Activated naive CD8-positive, alpha-beta T cell treated with anti-CD3 and anti-CD28 coated beads, Interleukin-2, amount 10 ng/mL, durations not matched to agents 7 days and 5 days (primary cell): ENCODE measurements at regions not wholly inside any gene's neighbourhood (a gene's known extent, or its start where the extent isn't known, plus 50 kb on each side); places are given as distances from the start of the nearest gene placed in this dataset.
"Not testable (repeated sequence)": the region's sequence is repeated elsewhere in the genome, so short reads cannot be mapped to it uniquely, and the experiment has no call there.

Experiments used
- ATAC-seq: fragments of 150-1000 bp; cut with Tn5 transposase; one replicate; pipeline ENCODE4 v1.10.0; 2021; ENCODE audit warnings: low read depth, moderate library complexity
- POLR2A ChIA-PET: fragments of 350-600 bp; sonication (Branson Sonifier 250); formaldehyde crosslinking; loops from one replicate; lab custom pipeline; 2021; ENCODE audit warnings: antibody characterized with exemption; lab: Charles Lee
- DNase-seq: peaks from one replicate; pipeline ENCODE4 v3.0.0; 2021
- H3K27ac Mint-ChIP-seq: one replicate; pipeline ENCODE4 v1.8.0; 2022; ENCODE audit warnings: mild to moderate bottlenecking, mixed read lengths
- H3K27me3 Mint-ChIP-seq: one replicate; pipeline ENCODE4 v1.8.0; 2022; ENCODE audit warnings: mild to moderate bottlenecking, moderate library complexity, mixed read lengths
- H3K36me3 Mint-ChIP-seq: one replicate; pipeline ENCODE4 v1.8.0; 2021; ENCODE audit warnings: mild to moderate bottlenecking, mixed read lengths
- H3K4me1 Mint-ChIP-seq: one replicate; pipeline ENCODE4 v1.8.0; 2021; ENCODE audit warnings: mixed read lengths
- H3K4me3 Mint-ChIP-seq: one replicate; pipeline ENCODE4 v1.8.0; 2022; ENCODE audit warnings: mild to moderate bottlenecking, moderate library complexity, mixed read lengths
- H3K9me3 Mint-ChIP-seq: one replicate; pipeline ENCODE4 v1.8.0; 2021; ENCODE audit warnings: mixed read lengths

GRCh38 chr10:32143302-32143847 is 87.2 kb upstream of the KIF5B start:
- H3K9me3 Mint-ChIP-seq: no peaks in the 10 kb centered on the region
- ATAC-seq (no peak), DNase-seq (no peak)
- peaks cover 3% of the 10 kb centered on the region for H3K27me3 Mint-ChIP-seq
- peaks cover 4% of the 10 kb centered on the region for H3K4me1 Mint-ChIP-seq
- H3K27ac Mint-ChIP-seq: no peak overlapping the region
- POLR2A ChIA-PET: no interaction called here
- no peaks in the 10 kb centered on the region for H3K36me3 Mint-ChIP-seq
- H3K4me3 Mint-ChIP-seq: no peak overlapping the region

GRCh38 chr10:32142646-32143045 is 86.4 kb upstream of the KIF5B start:
- H3K27me3 Mint-ChIP-seq: peaks cover 3% of the 10 kb centered on the region
- no peak overlapping the region for H3K4me3 Mint-ChIP-seq
- no peaks in the 10 kb centered on the region for H3K36me3 Mint-ChIP-seq
- H3K9me3 Mint-ChIP-seq: no peaks in the 10 kb centered on the region
- POLR2A ChIA-PET: no interaction called here
- peaks cover 4% of the 10 kb centered on the region for H3K4me1 Mint-ChIP-seq
- ATAC-seq (no peak), DNase-seq (no peak)
- no peak overlapping the region for H3K27ac Mint-ChIP-seq

- no peak overlapping the region for H3K27ac Mint-ChIP-seq
- H3K9me3 Mint-ChIP-seq: no peaks in the 10 kb centered on the region
- no peaks in the 10 kb centered on the region for H3K36me3 Mint-ChIP-seq
- peaks cover 4% of the 10 kb centered on the region for H3K4me1 Mint-ChIP-seq
- DNase-seq (no peak), ATAC-seq (no peak)
- H3K4me3 Mint-ChIP-seq: no peak overlapping the region
- POLR2A ChIA-PET: no interaction called here
- peaks cover 3% of the 10 kb centered on the region for H3K27me3 Mint-ChIP-seq
Observed at GRCh38 chr10:32141018-32141807, 85.0 kb upstream of the KIF5B start.

- DNase-seq: no peak
- no peak overlapping the region for H3K27ac Mint-ChIP-seq
- POLR2A ChIA-PET: no interaction called here
Observed at GRCh38 chr10:32140403-32140802, 84.2 kb upstream of the KIF5B start.

GRCh38 chr10:32139223-32140073 is 83.2 kb upstream of the KIF5B start:
- POLR2A ChIA-PET: interaction anchor here (0.6 kb wide), 1 partner anchor 17 kb away, joined by 5 read pairs; no protein-coding TSS in a partner anchor
- DNase-seq: no peak
- no peak overlapping the region for H3K4me3 Mint-ChIP-seq
- peaks cover 4% of the 10 kb centered on the region for H3K4me1 Mint-ChIP-seq
- no peaks in the 10 kb centered on the region for H3K36me3 Mint-ChIP-seq
- H3K9me3 Mint-ChIP-seq: no peaks in the 10 kb centered on the region
- ATAC-seq: peak; percentile 54
- H3K27ac Mint-ChIP-seq: no peak overlapping the region
- peaks cover 3% of the 10 kb centered on the region for H3K27me3 Mint-ChIP-seq

More at GRCh38 chr10:32140403-32140802, 84.2 kb upstream of the KIF5B start:
- Mint-ChIP-seq H3K9me3 (no peaks in the 10 kb centered on the region), H3K27me3 (peaks cover 3% of the 10 kb centered on the region), H3K4me3 (no peak overlapping the region), H3K36me3 (no peaks in the 10 kb centered on the region), H3K4me1 (peaks cover 4% of the 10 kb centered on the region)
- no peak for ATAC-seq

GRCh38 chr10:32136927-32137326 is 80.7 kb upstream of the KIF5B start:
- POLR2A ChIA-PET, H3K27ac Mint-ChIP-seq, ATAC-seq, H3K36me3 Mint-ChIP-seq, H3K9me3 Mint-ChIP-seq, DNase-seq, H3K4me1 Mint-ChIP-seq, H3K27me3 Mint-ChIP-seq, H3K4me3 Mint-ChIP-seq: not testable (repeated sequence)

- H3K9me3 Mint-ChIP-seq, H3K27me3 Mint-ChIP-seq, H3K4me3 Mint-ChIP-seq, DNase-seq, ATAC-seq, H3K27ac Mint-ChIP-seq, POLR2A ChIA-PET, H3K36me3 Mint-ChIP-seq: not testable (repeated sequence)
- H3K4me1 Mint-ChIP-seq: peaks cover 12% of the 10 kb centered on the region
Observed at GRCh38 chr10:32135796-32136195, 79.6 kb upstream of the KIF5B start.

GRCh38 chr10:32132357-32132946 is 76.2 kb upstream of the KIF5B start:
- ATAC-seq (no peak), DNase-seq (no peak)
- Mint-ChIP-seq H3K4me1 (peaks cover 8% of the 10 kb centered on the region), H3K4me3 (no peak overlapping the region), H3K36me3 (no peaks in the 10 kb centered on the region), H3K27ac (no peak overlapping the region), H3K9me3 (peaks cover 1% of the 10 kb centered on the region), H3K27me3 (no peaks in the 10 kb centered on the region)
- POLR2A ChIA-PET: no interaction called here

GRCh38 chr10:32131388-32131787 is 75.2 kb upstream of the KIF5B start:
- H3K4me3 Mint-ChIP-seq: no peak overlapping the region
- POLR2A ChIA-PET: interaction anchor here (0.6 kb wide), 1 partner anchor 16 kb away, joined by 3 read pairs; no protein-coding TSS in a partner anchor
- no peaks in the 10 kb centered on the region for H3K36me3 Mint-ChIP-seq
- peak overlapping the region; percentile 53 for H3K27ac Mint-ChIP-seq
- DNase-seq: no peak
- no peaks in the 10 kb centered on the region for H3K27me3 Mint-ChIP-seq
- H3K9me3 Mint-ChIP-seq: peaks cover 1% of the 10 kb centered on the region
- peaks cover 8% of the 10 kb centered on the region for H3K4me1 Mint-ChIP-seq
- peak; percentile 75 for ATAC-seq

- no peaks in the 10 kb centered on the region for H3K36me3 Mint-ChIP-seq
- H3K4me1 Mint-ChIP-seq: peaks cover 8% of the 10 kb centered on the region
- H3K9me3 Mint-ChIP-seq: peaks cover 1% of the 10 kb centered on the region
- POLR2A ChIA-PET: no interaction called here
- peak overlapping the region; percentile 53 for H3K27ac Mint-ChIP-seq
- H3K27me3 Mint-ChIP-seq: peaks cover 2% of the 10 kb centered on the region
- H3K4me3 Mint-ChIP-seq: no peak overlapping the region
- no peak for ATAC-seq
- DNase-seq: no peak
Observed at GRCh38 chr10:32130788-32131187, 74.6 kb upstream of the KIF5B start.

- H3K4me1 Mint-ChIP-seq: no peaks in the 10 kb centered on the region
- no peak for ATAC-seq
- POLR2A ChIA-PET: no interaction called here
- no peak overlapping the region for H3K27ac Mint-ChIP-seq
- no peak for DNase-seq
- peaks cover 2% of the 10 kb centered on the region for H3K27me3 Mint-ChIP-seq
- H3K36me3 Mint-ChIP-seq: no peaks in the 10 kb centered on the region
- no peak overlapping the region for H3K4me3 Mint-ChIP-seq
- H3K9me3 Mint-ChIP-seq: peaks cover 3% of the 10 kb centered on the region
Observed at GRCh38 chr10:32125023-32125422, 68.8 kb upstream of the KIF5B start.

- DNase-seq (no peak), ATAC-seq (no peak)
- Mint-ChIP-seq H3K4me1 (no peaks in the 10 kb centered on the region), H3K27me3 (peaks cover 2% of the 10 kb centered on the region), H3K4me3 (no peak overlapping the region), H3K27ac (no peak overlapping the region), H3K9me3 (peaks cover 3% of the 10 kb centered on the region), H3K36me3 (no peaks in the 10 kb centered on the region)
- POLR2A ChIA-PET: no interaction called here
Observed at GRCh38 chr10:32123021-32123420, 66.8 kb upstream of the KIF5B start.

- no peak overlapping the region for H3K4me3 Mint-ChIP-seq
- peaks cover 3% of the 10 kb centered on the region for H3K9me3 Mint-ChIP-seq
- H3K36me3 Mint-ChIP-seq: no peaks in the 10 kb centered on the region
- POLR2A ChIA-PET: no interaction called here
- H3K27me3 Mint-ChIP-seq: peaks cover 2% of the 10 kb centered on the region
- H3K27ac Mint-ChIP-seq: no peak overlapping the region
- DNase-seq (no peak), ATAC-seq (no peak)
- H3K4me1 Mint-ChIP-seq: no peaks in the 10 kb centered on the region
Observed at GRCh38 chr10:32121648-32122047, 65.4 kb upstream of the KIF5B start.
